CD4-positive, alpha-beta T cell treated with Interferon alpha-2 for 1 hour (primary cell): ENCODE measurements at regions not wholly inside any gene's neighbourhood (a gene's known extent, or its start where the extent isn't known, plus 50 kb on each side); places are given as distances from the start of the nearest gene placed in this dataset.
"Not testable (repeated sequence)": the region's sequence is repeated elsewhere in the genome, so short reads cannot be mapped to it uniquely, and the experiment has no call there.

Experiments
- DNase-seq, 2 donors: peaks; one replicate each; pipeline ENCODE4 v3.0.0-alpha.2; 2020 to 2022

DNA sequence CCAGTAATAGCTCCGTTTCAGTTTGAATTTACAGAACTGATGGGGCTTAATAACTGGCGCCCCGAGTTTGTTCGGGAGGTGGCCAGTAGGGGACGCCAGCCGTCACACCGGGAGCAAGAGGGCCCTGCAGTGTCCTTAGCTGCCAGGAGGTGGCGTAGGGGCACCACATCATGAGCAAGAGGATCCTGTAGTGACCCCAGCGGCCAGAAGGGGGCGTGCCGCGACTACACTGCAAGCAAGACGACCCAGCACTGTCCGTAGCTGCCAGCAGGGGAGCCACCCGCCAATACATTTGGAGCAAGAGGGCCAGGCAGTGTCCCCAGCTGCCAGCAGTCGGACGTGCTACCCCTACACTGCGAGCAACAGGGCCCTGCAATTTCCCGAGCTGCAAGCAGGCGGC is 663.7 kb upstream of the B3GAT1 start:
- DNase-seq, result peak; percentile 57 to 58

DNA sequence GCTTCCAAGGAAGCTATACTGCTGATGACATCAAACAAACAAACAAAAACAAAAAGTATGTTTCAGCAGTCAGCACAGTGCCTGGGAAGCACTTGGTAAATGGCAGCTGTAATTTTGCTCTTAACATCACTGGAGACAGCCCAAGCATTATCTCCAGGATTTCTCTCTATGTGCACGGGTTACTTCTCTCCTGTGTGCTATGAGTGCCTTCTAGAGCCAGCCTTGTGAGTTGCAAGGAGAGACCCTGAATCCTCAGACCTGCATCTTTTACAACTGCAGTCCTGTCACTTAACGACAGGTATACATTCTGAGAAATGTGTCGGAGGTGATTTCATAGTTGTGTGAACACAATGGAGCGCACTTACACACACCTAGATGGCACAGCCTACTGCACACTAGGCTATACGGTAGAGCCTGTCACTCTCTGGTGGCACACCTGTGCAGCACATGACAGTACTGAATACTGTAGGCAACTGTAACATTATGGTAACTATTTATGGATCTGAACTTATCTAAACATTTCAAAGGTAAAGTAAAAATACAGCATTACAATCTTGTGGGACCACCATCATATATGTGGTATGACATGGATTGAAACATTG is 662.5 kb upstream of the B3GAT1 start:
- DNase-seq, result no peak

DNA sequence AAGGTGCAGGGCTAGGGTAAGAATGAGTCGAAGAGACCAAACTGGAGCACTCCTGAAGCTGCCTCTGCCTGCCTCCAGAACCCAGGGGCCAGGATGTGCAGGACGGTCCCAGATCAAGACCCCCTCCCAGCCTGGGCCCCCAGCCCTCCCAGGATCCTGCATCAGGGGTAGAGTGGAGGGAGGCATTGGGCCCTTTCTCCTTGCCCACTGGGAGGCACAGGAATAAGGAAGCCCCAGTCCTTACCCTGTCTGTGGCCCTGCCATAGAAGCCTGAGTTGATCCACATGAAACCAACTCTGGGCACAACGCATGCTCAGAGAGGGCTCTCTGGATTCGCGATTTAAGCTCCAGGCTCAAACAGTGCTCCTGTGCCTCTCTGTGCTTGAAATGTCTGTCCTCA is 661.8 kb upstream of the B3GAT1 start:
- no peak for DNase-seq

DNA sequence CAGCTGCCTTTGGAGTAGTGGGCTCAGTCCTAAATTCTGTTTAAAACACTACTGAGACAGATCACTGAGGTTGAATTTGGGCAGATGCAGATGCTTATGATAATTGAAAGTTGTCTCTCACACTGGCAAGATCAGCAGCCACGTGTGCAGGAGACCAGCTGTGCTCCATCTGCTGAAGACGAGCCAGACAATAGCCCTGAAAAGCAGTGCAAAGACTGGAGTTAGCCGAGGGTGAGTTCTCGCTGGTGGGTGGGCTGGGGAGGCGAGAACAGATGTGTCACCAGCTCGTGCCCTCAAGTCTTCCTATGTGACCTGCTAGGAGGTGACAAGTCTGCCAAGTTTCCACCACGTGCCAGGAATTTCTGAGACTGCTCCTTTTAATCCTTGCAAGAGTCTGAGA is 661.3 kb upstream of the B3GAT1 start:
- no peak for DNase-seq

DNA sequence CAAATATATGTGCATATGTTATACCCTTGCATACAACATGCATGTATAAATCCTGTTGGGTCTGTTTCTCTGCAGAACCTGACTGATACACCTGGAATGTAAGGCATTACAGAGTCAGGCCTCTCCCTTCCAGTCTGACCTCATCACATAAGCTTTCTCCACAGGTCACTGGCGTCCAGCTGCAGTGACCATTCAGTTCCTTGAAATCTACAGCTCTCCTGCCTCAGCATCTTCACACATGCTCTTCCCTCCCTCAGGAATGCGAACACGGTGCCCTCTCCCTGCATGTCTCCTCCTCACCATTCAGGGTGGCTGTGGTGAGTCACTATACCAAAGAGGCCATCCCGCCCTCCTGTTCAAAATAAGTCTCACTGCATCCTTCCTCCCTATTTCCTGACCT is 657.8 kb upstream of the B3GAT1 start:
- DNase-seq, result no peak

DNA sequence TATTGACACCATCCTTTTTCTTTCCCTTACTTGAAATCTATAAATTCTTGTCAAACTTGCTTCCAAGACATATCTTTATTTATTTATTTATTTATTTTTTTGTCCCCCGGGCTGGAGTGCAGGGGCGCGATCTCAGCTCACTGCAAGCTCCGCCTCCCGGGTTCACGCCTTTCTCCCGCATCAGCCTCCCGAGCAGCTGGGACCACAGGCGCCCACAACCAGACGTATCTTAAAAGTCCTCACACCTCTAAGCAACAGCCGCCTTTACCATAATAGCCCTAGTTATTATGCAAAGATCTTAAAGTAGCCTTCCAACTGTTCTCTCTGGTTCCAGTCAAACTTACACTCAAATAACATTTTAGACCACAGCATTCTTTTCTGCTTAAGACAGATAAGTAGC is 657.0 kb upstream of the B3GAT1 start:
- DNase-seq, result no peak

DNA sequence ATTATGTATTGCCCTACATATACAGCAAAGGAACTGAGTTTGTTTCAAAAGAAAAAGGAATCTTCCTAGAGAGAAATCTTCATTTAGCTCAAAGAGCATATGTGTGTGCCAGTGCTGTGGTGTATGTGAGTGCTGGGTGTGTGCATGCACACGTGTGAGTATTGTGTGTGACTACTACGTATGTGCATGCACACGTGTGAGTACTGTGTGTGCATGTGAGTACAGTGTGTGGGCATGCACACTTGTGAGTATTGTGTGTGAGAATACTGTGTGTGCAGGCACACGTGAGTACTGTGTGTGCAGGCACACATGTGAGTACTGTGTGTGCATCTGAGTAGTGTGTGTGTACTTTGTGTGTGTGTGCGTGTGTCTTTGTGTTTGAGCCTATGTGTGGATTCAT is 651.0 kb upstream of the B3GAT1 start:
- no peak for DNase-seq

DNA sequence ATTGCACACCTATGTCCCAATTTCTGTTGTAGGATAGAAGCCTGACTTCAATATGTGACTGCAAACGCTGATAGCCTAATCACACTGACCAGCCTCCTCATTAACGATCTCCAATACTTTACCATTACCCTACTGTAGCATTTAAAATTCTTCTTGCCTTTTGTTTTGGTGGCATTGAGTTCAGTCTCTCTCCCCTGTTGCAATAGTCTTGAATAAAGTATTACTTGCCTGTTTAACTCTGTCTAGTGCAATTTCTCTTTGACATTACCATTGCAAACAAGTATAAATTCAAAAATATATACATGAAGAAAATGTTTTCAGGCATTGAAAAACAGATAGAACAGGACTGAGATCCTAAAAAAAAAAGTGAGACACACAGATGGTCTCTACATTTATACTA is 649.1 kb upstream of the B3GAT1 start:
- no peak for DNase-seq

DNA sequence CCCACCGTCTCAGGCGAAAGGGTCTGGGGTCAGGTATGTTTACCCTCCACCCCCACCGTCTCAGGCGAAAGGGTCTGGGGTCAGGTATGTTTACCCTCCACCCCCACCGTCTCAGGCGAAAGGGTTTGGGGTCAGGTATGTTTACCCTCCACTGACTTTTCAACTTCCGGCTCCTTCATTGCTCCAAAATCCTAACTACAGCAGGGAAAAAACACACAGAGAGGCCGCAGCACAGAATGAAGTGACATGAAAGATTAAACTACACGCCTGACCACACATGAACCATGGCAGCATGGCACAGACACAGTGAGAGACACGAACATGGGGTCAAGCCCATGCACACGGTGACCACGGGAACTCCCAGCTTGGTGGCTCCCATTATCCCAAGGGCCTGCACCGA is 634.9 kb upstream of the B3GAT1 start:
- DNase-seq, result no peak

DNA sequence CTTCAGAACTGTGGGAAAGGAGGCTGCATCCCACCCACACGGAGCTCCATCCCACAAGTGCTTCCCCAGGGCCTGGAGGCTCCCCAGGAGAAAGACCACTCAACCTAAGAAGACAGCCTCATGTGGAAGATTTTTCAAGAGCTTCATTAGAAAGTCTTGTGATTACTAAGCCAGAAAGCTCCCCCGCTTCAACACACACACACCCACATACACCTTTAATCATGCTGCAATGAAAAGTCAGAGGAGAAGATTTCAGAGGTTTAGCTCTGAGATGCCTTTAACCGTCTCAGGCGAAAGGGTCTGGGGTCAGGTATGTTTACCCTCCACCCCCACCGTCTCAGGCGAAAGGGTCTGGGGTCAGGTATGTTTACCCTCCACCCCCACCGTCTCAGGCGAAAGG is 634.5 kb upstream of the B3GAT1 start:
- no peak for DNase-seq

DNA sequence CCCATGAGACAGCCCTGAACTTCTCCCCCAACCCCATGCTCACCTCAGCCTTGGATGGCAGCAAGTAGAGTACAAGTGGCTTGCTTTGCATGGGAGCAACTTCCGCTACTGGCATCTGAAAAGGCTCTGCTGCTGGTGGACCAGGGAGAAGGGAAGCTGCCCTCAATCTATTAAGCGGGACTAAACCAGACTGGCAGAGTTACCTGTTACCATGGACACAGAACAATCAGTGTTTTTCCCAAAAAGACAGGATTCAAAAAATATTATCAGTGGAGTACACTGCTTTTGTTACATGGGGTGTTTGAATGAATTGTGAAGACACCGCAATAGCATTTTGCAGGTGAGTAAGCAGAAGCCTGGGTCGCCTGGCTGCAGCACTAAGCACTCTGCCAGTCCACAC is 631.4 kb upstream of the B3GAT1 start:
- DNase-seq, result no peak

DNA sequence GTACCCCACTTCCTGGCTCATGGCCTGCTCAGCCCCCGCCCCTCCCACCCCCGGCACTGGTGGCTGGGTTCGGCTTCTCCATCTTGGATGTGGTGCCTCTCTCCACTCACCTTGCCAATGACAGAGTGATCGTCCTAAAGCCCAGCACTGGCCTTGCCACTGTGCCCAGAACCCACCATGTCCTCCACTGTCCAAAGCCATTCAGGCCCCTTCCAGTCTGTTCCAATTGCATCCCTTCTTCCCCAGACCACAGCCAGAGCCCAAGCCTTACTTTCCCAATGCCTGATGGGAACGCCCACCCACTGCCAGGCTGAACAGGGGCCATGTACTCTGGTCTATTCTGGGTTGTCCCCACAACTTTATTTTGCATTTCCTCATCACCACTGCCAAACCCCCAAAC is 625.8 kb upstream of the B3GAT1 start:
- no peak for DNase-seq

DNA sequence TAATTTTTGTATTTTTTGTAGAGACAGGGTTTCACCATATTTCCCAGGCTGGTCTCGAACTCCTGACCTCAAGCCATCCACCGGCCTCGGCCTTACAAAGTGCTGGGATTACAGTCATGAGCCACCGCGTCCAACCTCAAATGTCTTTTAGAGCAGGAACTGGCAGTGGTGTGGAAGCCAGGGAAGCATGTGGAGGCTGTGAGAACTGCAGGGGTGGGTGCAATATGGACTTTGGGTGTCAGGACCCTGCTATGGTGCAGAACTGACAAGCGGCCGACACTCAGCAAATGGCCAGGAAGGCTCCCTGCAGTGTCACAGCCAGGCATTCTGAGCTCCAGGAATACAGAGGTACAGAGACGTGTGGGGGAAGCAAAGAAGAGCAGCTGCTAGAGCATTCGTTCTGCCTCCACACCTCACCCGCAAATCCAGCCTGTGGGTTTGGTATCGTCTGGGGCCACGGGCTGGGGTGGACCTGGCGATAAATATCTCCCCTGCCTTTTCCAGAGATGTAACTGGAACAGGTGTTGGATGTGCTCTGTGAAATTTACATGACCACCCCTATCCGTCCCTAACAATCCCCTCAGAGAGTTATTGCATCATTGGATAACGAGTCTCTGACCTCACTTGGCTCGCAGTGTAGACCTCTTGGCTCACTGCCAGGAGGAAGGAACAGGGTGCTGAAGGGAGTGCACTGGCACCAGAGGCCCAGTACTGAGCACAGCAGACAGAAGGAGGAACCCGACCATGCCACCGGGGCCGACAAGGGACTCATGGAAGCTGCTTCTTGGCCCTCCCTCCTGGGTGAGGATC is 624.7 kb upstream of the B3GAT1 start:
- DNase-seq, result no peak

DNA sequence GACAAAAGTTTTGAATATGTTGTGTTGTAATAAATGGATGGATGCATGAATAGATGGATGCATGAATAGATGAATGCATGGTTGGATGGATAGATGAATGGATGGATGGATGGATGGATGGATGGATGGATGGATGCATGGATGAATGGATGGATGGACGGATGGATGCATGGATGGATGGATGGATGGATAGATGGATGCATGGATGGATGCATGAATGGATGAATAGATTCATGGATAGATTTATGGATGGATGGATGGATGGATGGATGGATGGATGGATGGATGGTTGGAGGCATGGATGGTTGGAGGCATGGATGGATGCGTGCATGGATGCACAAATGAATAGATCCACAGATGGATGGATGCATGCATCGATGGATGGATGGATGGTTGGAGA is 623.2 kb upstream of the B3GAT1 start:
- DNase-seq, result no peak

DNA sequence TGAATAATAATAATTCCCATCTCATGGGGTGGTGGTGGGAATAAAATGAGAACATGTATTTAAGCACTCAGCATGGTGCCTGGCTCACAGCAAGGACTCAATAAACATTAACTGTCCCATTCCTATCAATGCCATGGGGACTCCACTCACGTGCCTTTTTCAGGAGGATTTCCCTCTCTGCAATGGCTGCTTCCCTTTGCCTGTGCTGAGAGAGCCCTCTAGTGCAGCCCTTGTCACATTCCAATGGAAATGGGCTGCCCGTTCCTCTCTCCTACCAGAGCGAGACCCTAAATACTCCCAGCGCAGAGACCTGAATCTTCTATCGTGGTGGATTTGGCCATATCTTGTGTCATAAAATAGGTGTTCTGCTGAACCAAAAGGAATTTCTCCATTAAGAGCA is 621.5 kb upstream of the B3GAT1 start:
- DNase-seq, result no peak

DNA sequence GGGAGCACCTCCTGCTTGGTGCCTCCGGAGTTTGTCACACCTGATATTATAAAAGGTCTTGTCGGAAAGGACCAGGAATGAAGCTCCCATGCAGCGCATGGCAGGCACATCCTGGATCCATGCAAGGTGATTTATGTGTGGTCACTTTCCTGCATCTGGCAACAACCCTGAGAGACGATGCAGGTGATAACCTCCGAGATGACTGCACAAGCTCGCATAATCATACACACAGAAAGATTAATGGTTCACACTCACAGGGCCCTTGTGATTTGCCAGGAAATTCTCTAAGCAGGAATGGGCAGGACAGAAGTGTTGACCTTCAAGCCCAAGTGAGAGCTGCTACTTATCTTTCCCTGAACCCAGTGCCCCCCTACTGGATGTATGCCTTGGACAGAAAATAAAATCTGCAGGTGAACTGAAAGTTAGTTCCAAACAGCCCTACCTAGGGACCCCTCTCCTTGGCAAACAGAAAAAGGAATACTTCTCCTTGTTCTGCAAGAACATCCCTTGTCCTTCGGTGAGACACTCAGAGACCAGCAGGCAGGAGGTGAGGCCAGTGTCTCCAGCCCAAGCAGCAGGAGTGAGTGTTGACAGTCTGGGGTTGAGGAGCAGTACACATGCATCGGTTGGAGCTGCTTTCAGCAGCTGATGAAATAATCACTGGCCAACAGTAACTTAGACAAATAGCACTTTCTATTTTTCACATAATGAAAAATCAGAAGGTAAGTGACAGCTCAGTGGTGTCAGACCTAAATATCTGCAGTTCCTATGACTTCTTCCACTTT is 619.4 kb upstream of the B3GAT1 start:
- no peak for DNase-seq

DNA sequence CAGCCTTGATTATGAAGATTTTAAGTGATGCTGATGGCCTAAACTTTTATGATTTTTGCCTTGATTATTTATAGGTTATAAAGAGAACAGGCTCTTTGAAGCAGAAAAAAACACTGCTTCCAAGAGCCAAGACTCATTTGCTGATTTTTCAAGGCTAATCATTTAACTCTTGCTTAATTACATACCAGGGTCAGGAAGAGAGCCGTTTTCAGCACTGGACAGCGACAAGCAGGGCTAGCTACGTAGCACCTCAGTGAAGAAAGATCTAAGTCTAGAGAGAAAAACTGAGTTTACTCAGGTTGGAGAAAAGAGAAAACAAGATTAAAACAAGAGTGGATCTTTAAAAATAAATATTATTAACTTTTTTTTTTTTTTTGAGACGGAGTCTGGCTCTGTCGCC is 615.4 kb upstream of the B3GAT1 start:
- no peak for DNase-seq

DNA sequence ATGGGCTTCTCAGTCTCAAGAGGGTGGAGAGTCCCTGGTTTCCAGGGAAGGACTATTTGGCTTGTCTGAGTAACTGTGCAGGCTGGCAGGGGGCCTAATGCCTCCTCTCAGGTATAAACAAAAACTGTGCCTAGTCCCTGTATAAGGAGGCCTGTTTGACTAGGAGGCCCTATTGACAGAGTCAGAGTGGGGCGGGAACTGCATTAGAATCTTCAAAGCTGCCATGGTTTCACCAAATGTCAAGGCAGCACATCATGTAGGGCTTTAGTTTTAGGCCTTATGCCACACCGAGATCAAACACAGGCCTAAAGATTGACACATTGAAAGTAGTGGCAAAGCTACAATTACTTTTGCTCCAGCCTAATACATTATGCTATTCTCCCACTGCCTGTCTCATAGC is 611.5 kb upstream of the B3GAT1 start:
- DNase-seq, result no peak

DNA sequence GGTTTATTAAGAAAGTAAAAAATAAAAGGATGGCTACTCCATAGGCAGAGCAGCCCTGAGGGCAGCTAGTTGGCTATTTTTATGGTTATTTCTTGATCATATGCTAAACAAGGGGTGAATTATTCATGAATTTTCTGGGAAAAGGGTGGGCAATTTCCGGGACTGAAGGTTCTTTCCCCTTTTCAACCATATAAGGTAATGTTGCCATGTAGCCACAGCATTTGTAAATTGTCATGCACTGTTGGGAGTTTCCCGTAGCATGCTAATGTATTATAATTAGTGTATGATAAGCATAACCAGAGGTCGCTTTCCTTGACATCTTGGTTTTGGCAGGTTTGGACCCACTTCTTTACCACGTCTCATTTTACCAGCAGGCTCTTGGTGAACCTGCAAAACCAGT is 610.4 kb upstream of the B3GAT1 start:
- DNase-seq, result no peak

DNA sequence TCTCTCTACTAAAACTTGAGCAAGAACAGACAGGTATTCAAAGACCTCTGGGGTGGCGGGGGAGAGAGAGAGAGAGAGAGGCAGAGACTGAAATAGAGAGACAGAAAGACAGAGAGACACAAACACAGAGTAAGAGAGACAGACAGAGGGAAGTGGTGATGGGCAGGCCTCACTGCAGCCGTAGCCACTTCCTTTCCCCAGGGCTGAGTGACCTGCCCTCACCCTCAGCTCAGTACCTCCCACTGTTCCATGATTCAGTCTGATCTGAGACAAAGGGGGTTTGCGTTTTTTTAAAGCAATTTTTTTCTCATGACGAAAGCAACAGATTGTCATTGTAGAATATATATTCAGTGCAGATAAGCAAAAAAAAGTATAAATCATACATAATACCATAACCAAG is 607.9 kb upstream of the B3GAT1 start:
- DNase-seq, result no peak

DNA sequence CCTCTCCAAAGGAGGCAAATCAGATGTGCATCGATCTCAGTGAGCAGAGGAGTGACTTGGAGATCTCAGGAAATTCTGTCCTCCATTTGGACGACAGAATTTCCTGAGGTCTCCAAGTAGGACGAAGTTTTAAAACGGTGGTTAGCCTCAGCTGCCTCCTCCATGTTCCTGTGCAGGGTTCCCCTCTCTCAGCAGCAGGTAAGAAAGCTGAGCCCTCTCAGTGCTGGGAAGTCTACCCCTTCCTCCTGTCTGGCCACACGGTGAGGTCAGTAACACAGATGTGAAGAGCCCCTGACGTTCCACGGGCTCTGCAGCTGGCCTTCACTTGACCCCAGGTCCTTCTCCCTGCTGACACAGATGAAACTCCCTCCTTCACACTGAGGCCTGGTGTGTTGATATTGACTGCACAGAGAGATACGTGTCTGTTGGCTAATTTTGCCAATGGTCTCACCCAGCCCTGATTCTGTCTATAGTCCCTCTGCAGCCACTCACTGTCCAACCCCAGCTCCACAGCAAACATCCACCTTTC is 607.4 kb upstream of the B3GAT1 start:
- DNase-seq, result no peak

DNA sequence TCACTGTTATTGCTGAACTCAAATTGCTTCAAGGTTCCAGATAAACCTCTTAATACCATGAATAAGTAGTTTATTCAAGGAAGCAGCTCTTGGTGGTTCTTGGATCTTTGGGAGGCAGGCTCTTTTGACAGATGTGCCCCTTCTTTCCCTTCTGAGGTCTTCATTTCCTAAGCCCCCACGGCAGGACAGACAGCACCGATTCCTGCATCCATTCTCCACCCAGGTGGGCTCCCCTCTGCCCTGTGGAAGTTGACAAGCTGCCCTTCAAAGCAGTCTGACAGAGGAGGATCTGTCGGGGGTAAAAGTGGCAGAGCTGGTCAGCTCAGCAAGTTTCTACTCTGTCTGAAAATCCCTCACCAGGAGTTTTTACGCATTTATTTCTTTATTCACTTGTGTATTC is 605.3 kb upstream of the B3GAT1 start:
- DNase-seq, result no peak

DNA sequence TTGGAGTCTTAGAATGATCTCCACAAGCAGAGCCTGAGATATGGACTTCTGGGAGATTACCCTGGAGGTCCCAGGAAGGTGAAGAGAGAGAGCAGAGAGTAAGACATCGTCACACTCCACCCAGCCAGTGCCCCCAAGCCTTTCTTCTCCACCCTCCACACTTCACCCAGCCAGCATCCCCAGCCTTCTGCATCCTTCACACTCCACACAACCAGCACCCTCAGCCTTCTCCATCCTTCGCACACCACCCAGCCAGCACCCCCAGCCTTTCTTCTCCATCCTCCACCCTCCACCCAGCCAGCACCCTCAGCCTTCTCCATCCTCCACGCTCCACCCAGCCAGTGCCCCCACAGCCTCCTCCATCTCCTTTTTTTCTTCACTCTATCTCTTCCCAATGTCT is 603.9 kb upstream of the B3GAT1 start:
- no peak for DNase-seq

DNA sequence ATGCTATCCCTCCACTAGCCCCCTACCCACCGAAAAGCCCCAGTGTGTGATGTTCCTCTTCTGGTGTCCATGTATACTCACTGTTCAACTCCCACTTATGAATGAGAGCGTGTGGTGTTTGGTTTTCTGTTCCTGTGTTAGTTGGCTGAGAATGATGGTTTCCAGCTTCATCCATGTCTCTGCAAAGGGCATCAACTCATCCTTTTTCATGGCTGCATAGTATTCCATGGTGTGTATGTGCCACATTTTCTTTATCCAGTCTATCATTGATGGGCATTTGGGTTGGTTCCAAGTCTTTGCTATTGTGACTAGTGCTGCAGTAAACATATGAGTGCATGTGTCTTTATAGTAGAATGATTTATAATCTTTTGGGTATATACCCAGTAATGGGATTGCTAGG is 599.3 kb upstream of the B3GAT1 start:
- DNase-seq, result not testable (repeated sequence)
